DOHH2 (cell line): ENCODE measurements at regions not wholly inside any gene's neighbourhood (a gene's known extent, or its start where the extent isn't known, plus 50 kb on each side); places are given as distances from the start of the nearest gene placed in this dataset.
"Not testable (repeated sequence)": the region's sequence is repeated elsewhere in the genome, so short reads cannot be mapped to it uniquely, and the experiment has no call there.

Experiments used
- H3F3A ChIP-seq: fragments of 200-600 bp; sonication (generic), shearing (Covaris generic); 2 replicates; pipeline ENCODE4 v1.6.0; 2016; ENCODE audit warnings: antibody characterized with exemption, mild to moderate bottlenecking; ENCODE audit not compliant: control insufficient read depth, insufficient read depth
- H3K27ac ChIP-seq: fragments of 200-600 bp; sonication (generic); 2 replicates; pipeline ENCODE4 v1.5.1; 2014; ENCODE audit warnings: low read depth, mild to moderate bottlenecking, low read length, moderate library complexity
- H3K27me3 ChIP-seq: fragments of 200-600 bp; sonication (generic); 2 replicates; pipeline ENCODE4 v1.6.1; 2014; ENCODE audit warnings: mild to moderate bottlenecking, low read length, mixed read lengths; ENCODE audit not compliant: control insufficient read depth
- H3K36me3 ChIP-seq: fragments of 200-600 bp; sonication (generic); 2 replicates; pipeline ENCODE4 v1.6.1; 2014; ENCODE audit warnings: mild to moderate bottlenecking, low read length, moderate library complexity, mixed read lengths; ENCODE audit not compliant: control insufficient read depth
- H3K4me1 ChIP-seq: fragments of 200-600 bp; sonication (generic); 2 replicates; pipeline ENCODE4 v1.6.1; 2014; ENCODE audit warnings: mild to moderate bottlenecking, low read length, mixed read lengths; ENCODE audit not compliant: control insufficient read depth
- H3K4me2 ChIP-seq: fragments of 200-600 bp; sonication (generic); 2 replicates; pipeline ENCODE4 v1.6.0; 2014; ENCODE audit warnings: mild to moderate bottlenecking, low read length, moderate library complexity
- H3K4me3 ChIP-seq: fragments of 200-600 bp; sonication (generic); 2 replicates; pipeline ENCODE4 v1.5.1; 2014; ENCODE audit warnings: mild to moderate bottlenecking, low read length, mixed read lengths
- H3K79me2 ChIP-seq: fragments of 200-600 bp; sonication (generic); 2 replicates; pipeline ENCODE4 v1.6.1; 2014; ENCODE audit warnings: mild to moderate bottlenecking, low read length, mixed read lengths; ENCODE audit not compliant: control insufficient read depth
- H3K9me2 ChIP-seq: fragments of 200-600 bp; sonication (generic); replicated peaks from 2 replicates; pipeline ENCODE4 v1.6.1; 2014; ENCODE audit warnings: mild to moderate bottlenecking, low read length, mixed read lengths; ENCODE audit not compliant: control insufficient read depth
- H3K9me3 ChIP-seq: fragments of 200-600 bp; sonication (generic); 2 replicates; pipeline ENCODE4 v1.6.1; 2014; ENCODE audit warnings: antibody characterized with exemption, low read length, mixed read lengths; ENCODE audit not compliant: control insufficient read depth, insufficient read depth
- H4K20me1 ChIP-seq: fragments of 200-600 bp; sonication (generic); 2 replicates; pipeline ENCODE4 v1.6.0; 2014; ENCODE audit warnings: low read depth, mild to moderate bottlenecking, antibody characterized with exemption, low read length, moderate library complexity; ENCODE audit not compliant: control insufficient read depth, insufficient read depth
- EZH2phosphoT487 ChIP-seq: fragments of 200-600 bp; sonication (generic); IDR thresholded peaks from 2 replicates; pipeline ENCODE4 v1.6.1; 2017; ENCODE audit warnings: borderline replicate concordance, mild to moderate bottlenecking, antibody characterized with exemption, low read length, moderate library complexity, mixed read lengths
- TF ChIP-seq, protein P1 (sequence below): fragments of 200-600 bp; sonication (generic); IDR thresholded peaks from one replicate; pipeline ENCODE4 v1.5.1; 2014; ENCODE audit warnings: antibody characterized with exemption, mild to moderate bottlenecking, low read depth, low read length; ENCODE audit not compliant: poor library complexity, severe bottlenecking

DNA sequence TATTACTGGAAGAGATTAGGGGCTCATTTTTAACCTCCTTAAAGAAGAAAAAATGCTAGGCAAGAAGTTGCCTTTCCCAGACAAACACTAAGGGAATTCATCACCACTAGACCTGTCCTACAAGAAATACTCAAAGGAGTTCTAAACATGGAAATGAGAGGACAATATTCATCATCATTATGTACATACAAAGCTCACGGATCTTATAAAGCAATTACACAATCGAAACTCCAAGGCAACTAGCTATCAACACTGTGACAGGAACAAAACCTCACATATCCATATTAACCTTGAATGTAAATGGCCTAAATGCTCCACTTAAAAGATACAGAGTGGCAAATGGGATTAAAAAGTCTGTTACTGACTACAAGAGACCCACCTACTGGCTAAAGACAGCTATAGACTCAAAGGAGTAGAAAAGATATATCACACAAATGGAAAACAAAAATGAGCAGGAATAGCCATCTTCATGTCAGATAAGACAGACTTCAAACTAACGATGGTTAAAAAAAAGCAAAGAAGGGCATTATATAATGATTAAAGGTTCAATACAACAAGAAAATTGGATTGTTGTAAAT is 246.6 kb downstream of the ADRA2A start:
- Histone ChIP-seq H3K27me3 (peaks cover 6% of the 10 kb centered on the region; the same call in 1 of the 2 replicates), H3K4me1 (no peaks in the 10 kb centered on the region), H3K9me2 (no peaks in the 10 kb centered on the region), H3K4me3 (no peak overlapping the region), H3F3A (no peaks in the 10 kb centered on the region), H3K36me3 (no peaks in the 10 kb centered on the region), H4K20me1 (no peaks in the 10 kb centered on the region), H3K79me2 (no peaks in the 10 kb centered on the region), H3K4me2 (no peak overlapping the region), H3K9me3 (no peaks in the 10 kb centered on the region), H3K27ac (no peak overlapping the region)
- TF ChIP-seq, protein P1, sequence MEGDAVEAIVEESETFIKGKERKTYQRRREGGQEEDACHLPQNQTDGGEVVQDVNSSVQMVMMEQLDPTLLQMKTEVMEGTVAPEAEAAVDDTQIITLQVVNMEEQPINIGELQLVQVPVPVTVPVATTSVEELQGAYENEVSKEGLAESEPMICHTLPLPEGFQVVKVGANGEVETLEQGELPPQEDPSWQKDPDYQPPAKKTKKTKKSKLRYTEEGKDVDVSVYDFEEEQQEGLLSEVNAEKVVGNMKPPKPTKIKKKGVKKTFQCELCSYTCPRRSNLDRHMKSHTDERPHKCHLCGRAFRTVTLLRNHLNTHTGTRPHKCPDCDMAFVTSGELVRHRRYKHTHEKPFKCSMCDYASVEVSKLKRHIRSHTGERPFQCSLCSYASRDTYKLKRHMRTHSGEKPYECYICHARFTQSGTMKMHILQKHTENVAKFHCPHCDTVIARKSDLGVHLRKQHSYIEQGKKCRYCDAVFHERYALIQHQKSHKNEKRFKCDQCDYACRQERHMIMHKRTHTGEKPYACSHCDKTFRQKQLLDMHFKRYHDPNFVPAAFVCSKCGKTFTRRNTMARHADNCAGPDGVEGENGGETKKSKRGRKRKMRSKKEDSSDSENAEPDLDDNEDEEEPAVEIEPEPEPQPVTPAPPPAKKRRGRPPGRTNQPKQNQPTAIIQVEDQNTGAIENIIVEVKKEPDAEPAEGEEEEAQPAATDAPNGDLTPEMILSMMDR = no peak
- TF ChIP-seq EZH2phosphoT487 = no peak

GRCh38 chr10:111332174-111332573 is 255.3 kb downstream of the ADRA2A start:
- not testable (repeated sequence) for H3K27ac ChIP-seq, H3K9me3 ChIP-seq, H3K9me2 ChIP-seq, H3K4me2 ChIP-seq, H4K20me1 ChIP-seq, H3K4me3 ChIP-seq, H3K4me1 ChIP-seq, H3F3A ChIP-seq, H3K79me2 ChIP-seq, H3K36me3 ChIP-seq
- peaks cover 10% of the 10 kb centered on the region for H3K27me3 ChIP-seq

DNA sequence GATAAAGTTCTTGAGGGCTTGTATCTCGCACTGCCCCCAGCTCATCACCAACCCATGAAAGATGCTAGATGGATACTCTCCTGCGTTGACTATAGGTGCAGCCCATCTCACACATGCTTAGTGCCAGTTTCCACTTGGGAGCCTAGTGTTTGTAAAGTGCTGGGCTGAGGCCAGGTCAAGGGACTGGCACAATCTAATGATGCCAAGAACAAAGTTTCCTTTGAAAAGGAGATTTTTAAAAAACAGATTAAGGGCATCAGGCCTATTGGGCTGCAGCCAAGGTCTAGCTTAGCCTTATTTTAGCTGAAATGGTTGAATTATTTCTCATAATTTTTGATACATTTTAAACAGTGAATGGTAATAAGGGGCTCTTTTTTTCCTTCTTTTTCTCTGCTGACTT is 259.0 kb downstream of the ADRA2A start:
- Histone ChIP-seq H3K36me3 (no peaks in the 10 kb centered on the region), H3K9me3 (peaks cover 9% of the 10 kb centered on the region), H3K9me2 (no peaks in the 10 kb centered on the region), H3K79me2 (no peaks in the 10 kb centered on the region), H3K4me2 (no peak overlapping the region), H3K4me1 (peaks cover 24% of the 10 kb centered on the region), H3K27ac (no peak overlapping the region), H3K4me3 (no peak overlapping the region), H3F3A (no peaks in the 10 kb centered on the region), H3K27me3 (peaks cover 19% of the 10 kb centered on the region), H4K20me1 (no peaks in the 10 kb centered on the region)
- TF ChIP-seq EZH2phosphoT487 = no peak
- TF ChIP-seq, protein P1 = no peak

GRCh38 chr10:111338035-111338434 is 261.2 kb downstream of the ADRA2A start:
- Histone ChIP-seq H3K9me3 (peaks cover 14% of the 10 kb centered on the region), H3K79me2 (no peaks in the 10 kb centered on the region), H4K20me1 (no peaks in the 10 kb centered on the region), H3K27ac (no peak overlapping the region), H3K27me3 (peaks cover 19% of the 10 kb centered on the region), H3F3A (no peaks in the 10 kb centered on the region), H3K36me3 (no peaks in the 10 kb centered on the region), H3K4me2 (peak overlapping the region; percentile 12), H3K4me3 (no peak overlapping the region), H3K9me2 (no peaks in the 10 kb centered on the region), H3K4me1 (peaks cover 24% of the 10 kb centered on the region)
- TF ChIP-seq, protein P1 = no peak
- no peak for TF ChIP-seq EZH2phosphoT487
